GM12878 (cell line): ENCODE measurements at regions not wholly inside any gene's neighbourhood (a gene's known extent, or its start where the extent isn't known, plus 50 kb on each side); places are given as distances from the start of the nearest gene placed in this dataset.

Source experiments
- ATAC-seq: fragments of 200-7000 bp; cut with Tn5 transposase; 3 replicates; pipeline ENCODE4 v1.9.1; 2020; ENCODE audit warnings: mild to moderate bottlenecking, moderate library complexity
- BruUV-seq: library from RNA; stranded (reverse); fragments of 400-500 nt; replicated peaks from 2 replicates; lab custom pipeline; 2021; lab: Mats Ljungman, UMichigan
- CTCF ChIA-PET: fragments of 300-600 bp; sonication (Branson Sonifier 250); formaldehyde crosslinking; extraction: SDS; loops from one replicate; lab custom pipeline; 2021; ENCODE audit warnings: inconsistent platforms; lab: Yijun Ruan, JAX
- POLR2A ChIA-PET: fragments of 350-600 bp; formaldehyde crosslinking; extraction: SDS; loops from one replicate; lab custom pipeline; 2021; ENCODE audit warnings: inconsistent platforms; lab: Charles Lee
- RAD21 ChIA-PET: fragments of 300-600 bp; sonication (Branson Sonifier 250); formaldehyde crosslinking; loops from one replicate; lab custom pipeline; 2023; ENCODE audit warnings: antibody characterized with exemption; ENCODE audit not compliant: unreplicated experiment; lab: Charles Lee
- SMC1A ChIA-PET: fragments of 300-600 bp; sonication (Branson Sonifier 250); formaldehyde crosslinking; loops from one replicate; lab custom pipeline; 2023; ENCODE audit not compliant: unreplicated experiment, uncharacterized antibody; lab: Charles Lee
- DNase-seq: peaks from one replicate; pipeline ENCODE4 v3.0.0-alpha.2; 2011; ENCODE audit warnings: low read depth, low spot score
- FAIRE-seq: peaks from 3 replicates; lab custom pipeline; 2011; peaks lifted over from hg19 to GRCh38; lab: Jason Lieb, UNC
- H2AFZ ChIP-seq: 2 replicates; pipeline ENCODE4 v1.6.0; 2011; ENCODE audit warnings: low read depth, low read length, control low read depth; ENCODE audit not compliant: control insufficient read depth
- H3K27ac ChIP-seq: 2 replicates; pipeline ENCODE4 v1.5.1; 2011; ENCODE audit warnings: control low read depth; ENCODE audit not compliant: control insufficient read depth, insufficient read depth
- H3K27me3 ChIP-seq, 2 experiments: replicated peaks in 1 of 2; 2 replicates each; pipeline versions ENCODE4 v1.6.0 to v1.6.1; 2011; ENCODE audit warnings: low read length in 1 of 2; ENCODE audit not compliant: control insufficient read depth in 2 of 2, insufficient read depth in 2 of 2
- H3K36me3 ChIP-seq, 2 experiments: 2 replicates each; pipeline ENCODE4 v1.5.1; 2011; ENCODE audit warnings: low read length in 1 of 2; ENCODE audit not compliant: control insufficient read depth in 2 of 2, insufficient read depth in 2 of 2
- H3K4me1 ChIP-seq: 2 replicates; pipeline ENCODE4 v1.6.1; 2011; ENCODE audit warnings: mild to moderate bottlenecking, low read length, moderate library complexity, mixed read lengths; ENCODE audit not compliant: control insufficient read depth, insufficient read depth
- H3K4me2 ChIP-seq: 2 replicates; pipeline ENCODE4 v1.6.0; 2011; ENCODE audit warnings: control low read depth; ENCODE audit not compliant: control insufficient read depth, insufficient read depth
- H3K4me3 ChIP-seq: fragments of 200-600 bp; sonication (generic); 2 replicates; pipeline ENCODE4 v1.5.1; 2016
- H3K79me2 ChIP-seq: 2 replicates; pipeline ENCODE4 v1.6.0; 2011; ENCODE audit warnings: low read length; ENCODE audit not compliant: control insufficient read depth, insufficient read depth
- H3K9ac ChIP-seq: 2 replicates; pipeline ENCODE4 v1.8.0; 2011; ENCODE audit warnings: low read length, control low read depth, mixed read lengths; ENCODE audit not compliant: control insufficient read depth, insufficient read depth
- H3K9me3 ChIP-seq: replicated peaks from 3 replicates; pipeline ENCODE4 v1.5.1; 2011; ENCODE audit warnings: mild to moderate bottlenecking, low read length; ENCODE audit not compliant: control insufficient read depth, insufficient read depth
- H4K20me1 ChIP-seq: 2 replicates; pipeline ENCODE4 v1.6.0; 2011; ENCODE audit not compliant: control insufficient read depth, insufficient read depth
- EGR1 ChIP-seq, 2 experiments: IDR thresholded peaks; 1 replicate in 1 of 2; 2 replicates in 1 of 2; pipeline ENCODE4 v1.6.1; 2011 to 2012; ENCODE audit warnings: low read depth in 2 of 2, low read length in 2 of 2, borderline replicate concordance in 1 of 2, mild to moderate bottlenecking in 1 of 2, moderate library complexity in 1 of 2
- IKZF1 ChIP-seq: fragments of 450-650 bp; conservative IDR thresholded peaks from 2 replicates; pipeline ENCODE4 v1.6.1; 2017; ENCODE audit warnings: antibody characterized with exemption, mild to moderate bottlenecking
- NFIC ChIP-seq: IDR thresholded peaks from 2 replicates; pipeline ENCODE4 v1.6.1; 2012; ENCODE audit warnings: low read depth, mild to moderate bottlenecking, inconsistent platforms, low read length, moderate library complexity
- SPI1 ChIP-seq: IDR thresholded peaks from 2 replicates; pipeline ENCODE4 v1.6.1; 2011; ENCODE audit warnings: low read depth, mild to moderate bottlenecking, low read length, moderate library complexity, borderline replicate concordance; ENCODE audit not compliant: insufficient read depth
- STAT1 ChIP-seq: fragments of 450-650 bp; conservative IDR thresholded peaks from 2 replicates; pipeline ENCODE4 v1.6.1; 2014; ENCODE audit warnings: antibody characterized with exemption, mild to moderate bottlenecking
- WGBS: methylation state at CpG from one replicate; pipeline ENCODE4 v1.1.6; 2016; ENCODE audit warnings: low lambda C conversion rate; ENCODE audit not compliant: insufficient replicate concordance, insufficient coverage; ENCODE audit errors: missing lambda C conversion rate; 5-methylcytosine and 5-hydroxymethylcytosine counted together
- in situ Hi-C: fragments of 300-500 bp; cut with MboI; formaldehyde crosslinking; loops from 9 replicates; pipeline ENCODE4 v1.14.3; 2018; ENCODE audit warnings: mixed read lengths
- intact Hi-C: fragments of 100-400 bp; cut with micrococcal nuclease; formaldehyde crosslinking; loops from one replicate; pipeline ENCODE4 v1.14.2; 2022; ENCODE audit not compliant: unreplicated experiment
- TF ChIP-seq, protein P1 (sequence below): IDR thresholded peaks from 2 replicates; pipeline ENCODE4 v1.6.1; 2012; ENCODE audit warnings: mild to moderate bottlenecking, low read depth, low read length

DNA sequence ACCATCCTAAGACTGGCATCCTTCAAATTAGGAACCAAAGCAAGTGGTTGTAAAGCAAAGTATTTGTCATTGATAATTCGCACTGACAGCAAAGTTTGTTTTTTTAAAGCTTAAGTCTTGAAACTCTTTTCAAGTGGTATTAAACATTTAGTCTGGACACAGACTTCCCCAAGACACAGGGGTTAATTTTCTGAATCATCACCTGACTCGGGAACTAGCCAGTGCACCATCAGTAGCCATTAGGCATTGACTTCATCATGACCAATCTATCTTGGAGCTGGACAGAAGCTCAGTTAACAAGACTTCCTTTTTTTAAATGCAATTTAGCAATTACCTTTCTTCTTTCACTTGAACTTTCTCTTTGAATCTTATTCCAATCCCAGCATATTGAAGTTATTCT is 210.6 kb downstream of the ZNF365 start:
- FAIRE-seq (no peak), DNase-seq (no peak), ATAC-seq (no peak)
- TF ChIP-seq STAT1 = no peak
- 0 out of 2 replicates have a peak, but pooled peaks have one; percentile 22 for TF ChIP-seq SPI1
- TF ChIP-seq IKZF1 = no peak
- no peak for TF ChIP-seq NFIC
- TF ChIP-seq EGR1 (IDR thresholded peaks at IDR 0.05; ENCODE audit: borderline replicate concordance in 1 of 2, low read depth in 2 of 2, low read length in 2 of 2) = no peak
- TF ChIP-seq, protein P1, sequence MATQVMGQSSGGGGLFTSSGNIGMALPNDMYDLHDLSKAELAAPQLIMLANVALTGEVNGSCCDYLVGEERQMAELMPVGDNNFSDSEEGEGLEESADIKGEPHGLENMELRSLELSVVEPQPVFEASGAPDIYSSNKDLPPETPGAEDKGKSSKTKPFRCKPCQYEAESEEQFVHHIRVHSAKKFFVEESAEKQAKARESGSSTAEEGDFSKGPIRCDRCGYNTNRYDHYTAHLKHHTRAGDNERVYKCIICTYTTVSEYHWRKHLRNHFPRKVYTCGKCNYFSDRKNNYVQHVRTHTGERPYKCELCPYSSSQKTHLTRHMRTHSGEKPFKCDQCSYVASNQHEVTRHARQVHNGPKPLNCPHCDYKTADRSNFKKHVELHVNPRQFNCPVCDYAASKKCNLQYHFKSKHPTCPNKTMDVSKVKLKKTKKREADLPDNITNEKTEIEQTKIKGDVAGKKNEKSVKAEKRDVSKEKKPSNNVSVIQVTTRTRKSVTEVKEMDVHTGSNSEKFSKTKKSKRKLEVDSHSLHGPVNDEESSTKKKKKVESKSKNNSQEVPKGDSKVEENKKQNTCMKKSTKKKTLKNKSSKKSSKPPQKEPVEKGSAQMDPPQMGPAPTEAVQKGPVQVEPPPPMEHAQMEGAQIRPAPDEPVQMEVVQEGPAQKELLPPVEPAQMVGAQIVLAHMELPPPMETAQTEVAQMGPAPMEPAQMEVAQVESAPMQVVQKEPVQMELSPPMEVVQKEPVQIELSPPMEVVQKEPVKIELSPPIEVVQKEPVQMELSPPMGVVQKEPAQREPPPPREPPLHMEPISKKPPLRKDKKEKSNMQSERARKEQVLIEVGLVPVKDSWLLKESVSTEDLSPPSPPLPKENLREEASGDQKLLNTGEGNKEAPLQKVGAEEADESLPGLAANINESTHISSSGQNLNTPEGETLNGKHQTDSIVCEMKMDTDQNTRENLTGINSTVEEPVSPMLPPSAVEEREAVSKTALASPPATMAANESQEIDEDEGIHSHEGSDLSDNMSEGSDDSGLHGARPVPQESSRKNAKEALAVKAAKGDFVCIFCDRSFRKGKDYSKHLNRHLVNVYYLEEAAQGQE = no peak
- in situ Hi-C loops = loop anchor here (25.0 kb wide), 1 partner anchor 1128 kb away; no protein-coding TSS in a partner anchor
- Histone ChIP-seq H3K4me1 (no peaks in the 10 kb centered on the region), H3K9ac (no peak overlapping the region), H3K27me3 (no peaks in the 10 kb centered on the region), H4K20me1 (no peaks in the 10 kb centered on the region), H3K4me2 (no peak overlapping the region), H3K79me2 (no peaks in the 10 kb centered on the region), H3K4me3 (no peak overlapping the region), H2AFZ (no peak overlapping the region), H3K27ac (no peak overlapping the region), H3K9me3 (no peaks in the 10 kb centered on the region; the same call in 2 of the 3 replicates), H3K36me3 (no peaks in the 10 kb centered on the region)
- 58% methylated on average over 2 of the region's 2 CpGs for WGBS
- ChIA-PET POLR2A (interaction anchor here (0.7 kb wide), 1 partner anchor 28 kb away, joined by 3 read pairs; no protein-coding TSS in a partner anchor), SMC1A (interaction anchor here (0.6 to 2.7 kb wide), 8 partner anchors 9 to 1483 kb away, joined by 3 to 14 read pairs (median 5); no protein-coding TSS in a partner anchor), CTCF (interaction anchor here (0.6 to 3.9 kb wide), 6 partner anchors 8 to 148 kb away, joined by 3 to 16 read pairs (median 4); no protein-coding TSS in a partner anchor), RAD21 (interaction anchor here (0.6 to 1.2 kb wide), 2 partner anchors 21 to 56 kb away, joined by 3 to 4 read pairs; no protein-coding TSS in a partner anchor)
- intact Hi-C loops = no loop called here
- no TSS peak for BruUV-seq
